Lower leg skin (tissue), 3 donors: ENCODE measurements at regions not wholly inside any gene's neighbourhood (a gene's known extent, or its start where the extent isn't known, plus 50 kb on each side); places are given as distances from the start of the nearest gene placed in this dataset.

Experiments used
- POLR2A ChIP-seq, 2 donors: fragments of 450-650 bp; IDR thresholded peaks; one replicate each; pipeline ENCODE4 v1.6.1; 2016 to 2017; ENCODE audit warnings: antibody characterized with exemption in 2 of 2, mild to moderate bottlenecking in 1 of 2, moderate library complexity in 1 of 2
- TF ChIP-seq, protein P1 (sequence below), 3 donors: fragments of 450-650 bp; IDR thresholded peaks; one replicate each; pipeline ENCODE4 v1.5.1; 2016; ENCODE audit warnings: antibody characterized with exemption in 3 of 3, mild to moderate bottlenecking in 3 of 3, moderate library complexity in 2 of 3

GRCh38 chrX:76821276-76821675 is 393.8 kb downstream of the MAGEE1 start:
- TF ChIP-seq, protein P1, sequence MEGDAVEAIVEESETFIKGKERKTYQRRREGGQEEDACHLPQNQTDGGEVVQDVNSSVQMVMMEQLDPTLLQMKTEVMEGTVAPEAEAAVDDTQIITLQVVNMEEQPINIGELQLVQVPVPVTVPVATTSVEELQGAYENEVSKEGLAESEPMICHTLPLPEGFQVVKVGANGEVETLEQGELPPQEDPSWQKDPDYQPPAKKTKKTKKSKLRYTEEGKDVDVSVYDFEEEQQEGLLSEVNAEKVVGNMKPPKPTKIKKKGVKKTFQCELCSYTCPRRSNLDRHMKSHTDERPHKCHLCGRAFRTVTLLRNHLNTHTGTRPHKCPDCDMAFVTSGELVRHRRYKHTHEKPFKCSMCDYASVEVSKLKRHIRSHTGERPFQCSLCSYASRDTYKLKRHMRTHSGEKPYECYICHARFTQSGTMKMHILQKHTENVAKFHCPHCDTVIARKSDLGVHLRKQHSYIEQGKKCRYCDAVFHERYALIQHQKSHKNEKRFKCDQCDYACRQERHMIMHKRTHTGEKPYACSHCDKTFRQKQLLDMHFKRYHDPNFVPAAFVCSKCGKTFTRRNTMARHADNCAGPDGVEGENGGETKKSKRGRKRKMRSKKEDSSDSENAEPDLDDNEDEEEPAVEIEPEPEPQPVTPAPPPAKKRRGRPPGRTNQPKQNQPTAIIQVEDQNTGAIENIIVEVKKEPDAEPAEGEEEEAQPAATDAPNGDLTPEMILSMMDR (IDR thresholded peaks at IDR 0.05): no peak
- TF ChIP-seq POLR2A (IDR thresholded peaks at IDR 0.05): no peak
